GM19324 (cell line): ENCODE measurements at regions not wholly inside any gene's neighbourhood (a gene's known extent, or its start where the extent isn't known, plus 50 kb on each side); places are given as distances from the start of the nearest gene placed in this dataset.

Experiments used
- ATAC-seq: cut with Tn5 transposase; IDR thresholded peaks from one replicate; pipeline ENCODE4 v1.9.1; 2021; ENCODE audit warnings: mild to moderate bottlenecking, moderate library complexity; ENCODE audit not compliant: unreplicated experiment, low FRiP score

DNA sequence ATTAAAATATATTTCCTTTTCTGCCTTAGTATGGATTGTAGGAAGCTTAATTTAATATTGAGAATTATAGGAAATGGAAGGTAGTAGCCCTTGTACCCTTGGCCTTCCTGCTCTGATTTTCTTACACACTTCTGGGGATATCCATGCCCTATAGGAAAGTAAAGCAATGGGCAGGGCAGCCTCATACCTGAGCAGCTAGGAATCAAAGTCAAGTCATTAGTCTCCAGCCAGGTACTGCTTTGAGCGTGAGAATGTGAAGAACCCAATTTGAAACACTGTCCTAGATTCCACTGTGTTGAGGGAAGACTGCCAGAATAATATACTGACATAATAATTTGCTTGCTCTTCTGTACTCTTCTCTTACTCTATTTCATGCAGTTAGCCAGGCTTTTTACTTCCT lies 51.0 kb upstream of the L3MBTL3 start:
- ATAC-seq = no peak

DNA sequence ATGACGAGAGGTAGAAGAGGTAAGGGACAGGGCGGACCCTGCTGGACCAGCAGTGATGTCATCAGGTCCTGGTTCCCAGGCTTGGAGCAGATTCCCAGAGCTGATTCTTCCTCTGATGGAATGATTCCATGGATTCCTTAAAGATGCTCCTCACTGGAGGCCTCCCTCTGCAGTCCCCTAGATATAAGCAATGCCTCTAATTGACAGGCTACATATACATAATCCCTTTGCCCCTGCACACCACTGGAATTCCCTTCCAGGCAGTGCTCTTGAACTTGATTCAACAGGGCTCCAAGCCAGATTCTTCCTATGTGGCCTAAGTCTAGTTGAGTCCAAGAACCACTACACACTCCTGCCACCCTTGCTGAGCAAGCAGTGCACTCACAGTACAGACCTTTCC lies 52.3 kb upstream of the L3MBTL3 start:
- ATAC-seq = no peak

DNA sequence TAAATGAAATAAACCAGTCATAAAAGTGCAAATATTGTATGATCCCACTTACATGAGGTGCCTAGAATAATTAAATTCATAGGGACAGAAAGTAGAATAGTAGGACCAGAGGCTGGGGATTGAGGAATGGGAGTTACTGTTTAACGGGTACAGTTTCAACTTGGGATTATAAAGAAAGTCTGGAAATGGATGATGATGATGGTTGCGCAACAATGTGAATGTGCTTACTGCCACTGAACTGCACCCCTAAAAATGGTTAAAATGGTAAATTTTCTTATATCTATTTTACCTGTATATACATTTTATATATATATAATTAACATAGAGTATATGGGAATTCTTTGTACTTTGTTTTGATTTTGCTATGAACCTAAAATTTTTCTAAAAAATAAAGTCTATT lies 53.3 kb upstream of the L3MBTL3 start:
- ATAC-seq = no peak

DNA sequence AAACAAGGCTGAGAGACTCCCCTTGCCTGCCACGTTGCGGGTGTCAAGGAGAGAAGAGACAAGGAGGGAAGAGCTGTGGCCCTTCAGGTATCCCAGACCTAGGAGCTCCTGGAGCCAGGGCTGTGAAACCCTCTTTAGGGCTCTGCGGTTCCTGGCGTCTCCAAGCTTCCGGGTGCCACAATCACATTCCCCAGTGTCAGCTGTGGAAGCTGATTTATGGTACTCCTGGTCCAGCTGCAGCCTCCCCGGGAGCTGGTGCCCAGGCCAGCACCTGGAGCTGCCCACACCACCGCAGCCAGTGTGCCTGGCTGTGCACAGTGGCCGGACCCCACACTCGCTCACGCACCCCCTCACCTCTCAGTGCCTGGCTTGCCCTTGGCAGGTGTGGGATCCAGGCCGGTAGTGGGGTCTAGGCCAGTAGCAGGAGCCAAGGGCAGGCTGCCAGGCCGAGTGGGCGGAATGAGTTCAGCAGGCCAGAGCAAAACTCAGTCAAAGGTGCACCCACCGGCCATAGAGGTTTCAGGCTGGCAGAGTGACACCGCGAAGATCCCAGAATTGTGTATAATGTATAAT lies 58.9 kb upstream of the L3MBTL3 start:
- no peak for ATAC-seq

DNA sequence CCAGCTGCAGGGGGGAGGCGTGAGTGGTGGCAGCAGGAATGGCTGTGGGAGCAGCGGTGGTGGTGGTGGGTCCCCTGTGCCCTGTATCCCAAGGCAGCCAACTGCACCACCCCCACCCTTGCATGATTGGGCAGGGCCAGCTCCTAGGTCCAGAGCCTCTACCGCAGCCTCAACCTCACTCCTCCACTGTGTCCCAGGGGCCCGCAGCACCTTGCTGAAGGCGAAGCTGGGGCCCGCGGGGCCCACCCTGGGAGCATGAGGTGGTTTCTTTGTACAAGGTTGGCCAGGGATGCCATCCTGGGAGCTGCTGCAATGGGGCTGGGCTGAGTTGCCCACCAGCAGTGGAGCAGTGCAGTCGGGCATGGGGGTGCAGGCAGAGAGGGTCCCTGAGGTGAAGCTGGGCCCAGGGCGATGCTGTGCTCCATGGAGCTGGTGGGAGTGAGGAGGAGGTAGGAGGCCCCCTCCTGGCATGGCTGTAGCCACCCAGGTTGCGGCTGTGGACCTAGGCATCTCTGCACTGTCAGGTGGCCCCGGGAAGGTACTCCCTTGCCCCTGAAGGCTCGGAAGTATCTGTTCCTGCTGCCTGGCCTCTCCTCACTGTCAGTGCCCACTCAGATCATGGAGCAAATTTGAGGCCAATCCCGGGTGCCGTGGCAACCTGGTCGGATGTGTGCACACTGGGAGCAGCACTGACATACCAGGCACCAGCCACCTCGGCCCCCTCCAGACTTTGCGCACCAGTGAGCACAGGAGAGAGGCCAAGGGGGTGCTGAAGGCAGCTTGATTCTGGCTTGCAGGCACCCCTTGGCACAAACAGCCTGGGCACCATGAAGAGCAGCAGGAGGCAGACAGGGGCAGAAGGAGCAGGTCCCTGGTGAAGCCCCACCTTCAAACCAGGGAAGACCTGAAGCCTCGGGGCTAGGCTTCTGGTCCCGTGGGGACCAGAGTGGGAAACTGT lies 60.2 kb upstream of the L3MBTL3 start:
- no peak for ATAC-seq

DNA sequence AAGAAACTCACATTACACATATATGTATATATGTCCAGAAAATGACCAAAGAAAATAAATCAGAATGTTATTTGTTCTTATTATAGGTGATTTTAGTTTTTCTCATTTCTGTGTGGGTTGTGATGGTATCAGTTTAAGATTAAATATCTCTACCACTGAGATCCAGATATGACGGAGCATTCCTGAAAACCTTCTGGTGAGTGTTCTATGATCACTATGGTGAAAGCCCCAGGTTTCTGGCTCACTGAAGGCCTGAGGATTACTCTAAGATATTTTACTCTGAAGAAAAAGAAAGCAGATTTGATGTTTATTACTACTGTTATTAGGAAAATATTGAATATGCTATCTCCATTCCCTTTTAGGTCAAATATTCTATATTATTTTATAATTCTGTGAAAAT lies 62.8 kb upstream of the L3MBTL3 start:
- ATAC-seq = no peak

DNA sequence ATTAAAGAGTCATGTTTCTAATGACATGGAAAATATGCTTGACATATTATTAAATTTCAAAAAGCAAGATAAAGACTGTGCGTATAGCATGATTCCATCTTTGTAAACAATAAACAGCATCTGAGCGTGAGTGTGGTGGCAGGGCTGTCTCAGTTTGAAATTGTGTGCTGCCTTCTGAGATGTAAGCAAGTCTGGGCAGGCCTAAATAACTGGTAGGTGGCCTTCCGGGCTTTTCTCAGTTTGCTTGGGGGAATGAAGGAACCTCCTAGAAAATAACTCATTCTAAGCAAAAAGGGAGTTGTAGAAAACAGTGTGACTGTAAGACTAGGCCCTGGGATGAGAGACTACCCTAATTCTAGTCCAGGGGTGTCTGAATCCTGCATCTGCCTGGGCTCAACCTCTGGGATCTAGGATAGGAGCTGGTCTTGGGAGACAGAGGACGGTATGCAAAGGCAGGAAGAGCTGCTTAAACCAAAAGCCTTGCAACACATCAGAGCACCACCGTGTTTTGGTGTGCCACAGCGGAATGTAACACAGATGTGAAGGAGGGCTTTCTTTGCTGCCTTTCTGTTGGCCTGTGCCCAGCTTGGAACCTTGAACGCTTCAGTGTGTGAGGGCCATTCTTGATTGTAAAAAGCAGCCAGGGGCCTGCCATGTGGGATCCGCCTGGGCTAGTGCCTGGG lies 63.5 kb upstream of the L3MBTL3 start:
- no peak for ATAC-seq

DNA sequence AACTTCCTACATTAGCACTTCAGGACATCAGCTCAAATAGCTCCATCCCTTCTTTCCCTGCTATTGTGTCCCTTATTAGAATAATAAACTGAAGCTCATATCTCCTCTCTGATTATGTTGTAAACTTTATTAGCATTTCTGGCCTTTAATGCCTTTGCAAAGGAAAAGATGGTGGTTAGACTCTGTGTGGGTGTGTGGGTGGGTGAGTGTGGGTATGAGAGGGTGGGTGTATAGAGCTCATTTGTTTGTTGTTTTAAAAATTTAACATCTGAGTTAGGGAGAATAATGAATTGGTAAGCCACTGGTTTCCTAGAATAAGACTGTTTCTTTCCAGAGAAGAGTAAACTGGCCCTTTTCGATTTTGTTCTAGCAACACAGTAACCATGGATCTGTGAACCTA lies 70.6 kb upstream of the L3MBTL3 start:
- no peak for ATAC-seq

DNA sequence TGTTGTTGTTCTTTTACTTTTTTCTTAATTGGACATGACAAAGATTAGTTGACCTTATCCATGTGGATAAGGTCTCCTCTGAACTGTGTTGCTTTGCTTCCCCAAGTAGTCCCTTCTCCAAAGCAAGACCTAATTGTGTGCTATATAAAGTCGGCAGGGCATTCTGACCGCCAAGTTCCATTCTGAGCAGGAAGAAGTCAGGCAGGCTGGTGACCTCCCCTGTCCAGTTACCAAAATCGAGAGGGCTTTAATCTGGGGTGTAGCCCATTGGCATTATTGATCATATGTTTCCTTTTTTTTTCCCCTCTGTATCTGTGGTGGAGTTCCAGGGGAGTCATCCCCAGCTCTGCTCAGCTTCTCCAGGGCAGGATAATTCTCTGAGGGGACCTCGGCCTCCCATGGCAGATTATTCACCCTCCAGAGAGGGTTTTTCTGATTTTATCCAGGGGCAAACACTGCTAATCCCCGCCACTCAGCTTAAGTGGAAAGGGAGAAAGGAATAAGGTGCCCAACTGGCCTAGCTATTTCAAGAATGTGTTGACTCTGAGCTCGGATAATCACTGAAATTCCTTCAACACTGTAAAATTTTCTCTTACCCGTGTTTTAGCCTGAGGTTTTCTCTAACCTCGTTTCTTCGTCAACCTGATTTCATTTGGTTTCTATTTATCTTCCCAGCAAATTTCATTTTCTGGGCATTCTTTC lies 71.8 kb upstream of the L3MBTL3 start:
- ATAC-seq = no peak

DNA sequence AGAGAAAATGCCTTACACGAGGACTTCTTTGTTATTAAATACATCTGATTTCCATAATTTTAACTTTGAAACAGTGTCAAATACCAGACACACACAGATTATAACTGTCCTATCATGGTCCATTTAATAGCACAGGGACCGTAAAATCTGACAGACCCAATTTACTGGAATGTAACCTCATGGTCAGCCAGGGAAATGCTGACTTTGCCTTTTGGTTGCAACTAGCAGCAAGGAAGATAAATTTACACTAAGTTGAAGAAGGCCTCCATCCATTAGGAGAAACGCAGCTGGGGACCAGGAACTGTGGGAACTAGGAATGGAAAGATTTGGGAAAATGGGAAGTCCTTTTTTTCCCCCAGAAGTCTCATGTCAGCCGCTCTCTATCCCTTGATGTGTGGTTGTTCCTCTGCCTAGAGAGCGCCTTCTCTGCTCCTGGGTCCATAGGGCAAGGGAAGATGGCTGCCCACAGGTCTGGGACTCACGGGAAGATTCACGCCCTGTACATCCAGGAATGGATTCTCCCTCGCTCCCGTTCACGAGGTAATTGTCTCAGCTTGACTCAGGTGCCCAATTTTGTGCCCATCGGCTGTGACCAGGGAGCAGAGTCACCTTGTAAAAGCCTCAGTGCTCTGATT lies 74.6 kb upstream of the L3MBTL3 start:
- ATAC-seq = no peak

DNA sequence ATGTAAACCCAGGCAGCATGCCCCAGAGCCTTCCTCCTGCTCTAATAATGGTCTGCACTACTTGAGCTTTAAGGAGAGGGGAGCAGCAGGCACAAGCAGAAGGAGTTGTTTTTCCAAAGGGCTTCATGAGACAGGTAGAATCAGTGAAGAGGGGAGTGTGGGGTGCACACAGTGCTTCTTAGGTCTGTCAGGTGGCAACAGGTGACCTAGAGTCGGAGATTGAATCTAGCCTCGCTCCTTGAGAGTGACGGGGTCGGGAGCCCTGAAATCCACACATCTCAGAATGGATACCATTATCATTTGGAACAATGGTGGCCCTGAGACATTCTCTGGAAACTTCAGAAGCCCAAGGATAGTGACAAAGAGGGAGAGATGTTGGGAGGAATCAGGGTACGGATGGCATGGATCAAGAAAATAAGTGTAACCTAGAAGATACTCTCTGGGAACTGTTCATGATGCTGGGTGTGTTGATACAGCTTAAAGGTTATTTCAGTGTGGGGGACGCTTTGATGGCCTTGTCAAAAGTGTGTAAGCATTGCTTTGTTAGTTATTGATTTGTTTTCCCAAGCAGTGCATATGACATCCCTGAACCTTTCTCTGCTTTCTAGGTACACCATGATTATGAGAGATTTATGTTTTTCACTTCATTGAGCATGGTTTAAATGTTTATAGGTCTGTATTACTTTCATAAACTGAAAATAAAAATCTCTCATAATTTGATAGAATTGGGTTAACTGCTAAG lies 77.8 kb upstream of the L3MBTL3 start:
- no peak for ATAC-seq

DNA sequence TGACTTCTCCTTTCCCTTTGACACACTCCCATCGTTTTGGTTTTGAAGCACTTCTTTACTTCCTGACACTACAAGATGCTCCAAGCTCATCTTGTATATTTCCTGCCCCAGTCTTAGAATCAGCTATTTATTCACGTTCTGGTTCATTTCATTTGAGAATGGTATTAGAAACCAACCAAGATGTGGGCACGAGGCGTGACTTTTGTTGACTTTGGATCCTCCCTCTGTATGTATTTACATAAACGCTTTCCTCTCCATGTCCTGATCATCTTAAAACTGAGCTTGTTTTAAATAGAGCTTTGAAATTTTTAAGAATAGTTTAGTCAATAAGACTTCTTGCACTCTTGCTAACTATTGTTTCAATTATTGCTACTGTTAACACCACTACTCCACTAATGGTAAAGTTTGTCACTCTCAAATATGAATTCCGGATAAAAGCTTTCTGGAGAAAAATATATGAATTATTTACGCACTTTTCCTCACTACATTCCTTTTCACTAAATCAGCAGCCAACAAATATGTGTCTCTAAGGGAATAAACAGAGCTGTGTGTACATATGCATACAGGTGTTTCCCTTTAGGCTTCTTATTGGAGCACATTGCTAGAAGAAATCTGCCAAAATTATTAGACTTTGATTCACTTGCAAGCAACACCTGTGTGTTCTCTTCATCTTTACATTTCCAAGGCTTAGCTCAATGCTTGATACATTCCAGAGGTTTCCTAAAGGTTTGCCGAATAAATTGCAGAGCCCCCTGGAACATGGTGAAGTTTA lies 77.3 kb upstream of the TMEM244 start:
- ATAC-seq = no peak

DNA sequence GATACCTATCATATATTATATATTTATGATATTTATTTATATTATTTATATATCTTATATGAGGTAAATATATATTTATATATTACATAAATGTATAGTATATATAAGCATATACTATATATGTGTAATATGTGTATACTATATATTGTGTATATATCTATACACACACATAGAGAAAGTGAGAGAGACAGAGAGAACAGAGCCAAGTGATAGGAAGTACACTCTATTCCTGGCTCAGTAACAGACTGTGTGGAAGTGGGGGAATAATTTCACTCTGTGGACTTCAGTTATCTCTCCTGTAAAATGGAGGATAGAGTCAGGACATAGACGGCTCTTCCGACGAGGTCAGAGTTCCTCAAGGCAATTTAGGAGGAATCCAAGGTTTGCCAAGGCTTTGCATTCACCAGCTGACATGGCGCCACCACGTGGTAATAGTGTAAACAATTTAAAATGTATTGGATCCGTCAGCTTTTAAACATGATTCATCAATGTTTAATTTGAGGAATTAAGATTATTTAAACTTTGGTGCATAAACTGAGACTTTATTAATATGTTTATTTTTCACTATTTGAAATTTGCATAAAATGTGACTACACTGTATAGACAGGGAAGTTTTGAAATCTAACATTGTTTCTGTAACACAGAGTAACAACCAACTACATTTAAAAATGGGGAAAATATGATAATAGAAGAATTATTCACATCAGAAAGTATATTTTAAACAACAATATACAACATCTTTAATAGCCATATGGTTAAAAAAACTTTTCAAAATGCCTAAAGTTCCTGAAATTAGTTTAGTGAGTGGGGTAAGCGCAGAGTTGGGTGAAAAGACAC lies 75.4 kb upstream of the TMEM244 start:
- peak; percentile 58 for ATAC-seq

DNA sequence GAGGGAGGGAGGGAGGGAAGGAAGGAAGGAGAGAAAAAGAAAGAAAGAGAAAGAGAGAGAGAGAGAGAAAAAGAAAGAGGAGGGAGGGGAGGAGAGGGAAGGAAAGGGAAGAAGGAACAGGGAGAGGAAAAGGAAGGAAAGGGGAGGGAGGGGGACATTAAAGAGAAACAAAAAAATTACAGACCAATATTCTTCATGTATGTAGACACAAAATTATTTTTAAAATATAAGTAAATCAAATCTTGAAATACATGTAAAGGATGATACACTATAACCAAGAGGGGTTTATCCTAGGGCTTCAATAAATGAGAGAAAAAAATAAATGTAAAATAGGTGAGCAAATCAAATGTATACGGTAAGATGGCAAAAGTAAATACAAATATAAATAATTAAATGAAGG lies 71.2 kb upstream of the TMEM244 start:
- ATAC-seq = no peak

DNA sequence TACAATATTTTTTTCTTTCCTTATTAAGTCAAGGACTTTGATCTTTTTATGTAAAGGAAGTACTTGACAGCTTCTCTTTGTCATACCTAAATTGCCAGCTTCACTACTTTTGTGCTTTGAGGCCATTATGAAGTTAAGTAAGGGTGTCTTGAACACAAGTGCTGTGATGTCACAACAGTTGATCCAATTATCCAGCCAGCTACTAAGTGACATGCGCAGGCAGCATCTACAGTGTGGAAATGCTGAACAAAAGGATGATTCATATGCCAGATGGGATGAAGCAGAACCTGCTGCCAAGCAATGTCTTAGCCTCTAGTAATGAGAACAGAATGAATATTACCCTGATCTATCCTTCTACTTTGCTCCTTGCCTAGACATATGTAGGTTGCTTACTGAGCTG lies 68.3 kb upstream of the TMEM244 start:
- no peak for ATAC-seq

DNA sequence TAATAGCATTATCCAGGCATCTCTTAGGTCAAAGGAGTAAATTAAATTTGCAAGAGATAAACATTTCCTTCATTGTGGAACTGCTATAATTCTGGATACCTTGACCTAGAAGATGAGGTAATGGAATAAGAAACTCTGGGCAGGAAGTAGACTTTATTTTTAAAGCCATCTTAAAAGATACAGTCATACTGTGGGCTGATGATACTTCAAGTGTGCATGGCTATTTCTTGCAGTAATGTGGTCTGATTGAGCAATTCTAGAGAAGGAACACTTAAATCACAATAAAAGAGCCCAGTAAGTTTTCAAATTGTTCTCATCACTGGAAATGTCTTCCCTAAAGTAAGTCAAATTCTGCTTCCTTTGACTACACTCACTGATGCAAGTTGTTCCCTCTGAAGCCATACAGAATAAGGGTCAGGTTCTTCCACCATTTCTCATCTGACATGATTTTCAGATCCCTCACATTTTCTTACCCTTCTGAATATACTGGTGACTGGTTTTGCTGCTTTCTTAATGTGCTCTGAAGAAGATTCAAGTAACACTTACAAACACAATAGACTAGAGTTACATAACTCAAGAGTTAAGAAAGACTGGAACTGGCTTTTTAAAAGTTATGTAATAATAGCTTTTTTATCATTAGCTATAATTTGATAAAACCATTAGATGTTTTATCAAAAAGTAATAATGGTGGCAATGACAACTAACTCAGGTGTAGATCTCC lies 62.6 kb upstream of the TMEM244 start:
- ATAC-seq = no peak

DNA sequence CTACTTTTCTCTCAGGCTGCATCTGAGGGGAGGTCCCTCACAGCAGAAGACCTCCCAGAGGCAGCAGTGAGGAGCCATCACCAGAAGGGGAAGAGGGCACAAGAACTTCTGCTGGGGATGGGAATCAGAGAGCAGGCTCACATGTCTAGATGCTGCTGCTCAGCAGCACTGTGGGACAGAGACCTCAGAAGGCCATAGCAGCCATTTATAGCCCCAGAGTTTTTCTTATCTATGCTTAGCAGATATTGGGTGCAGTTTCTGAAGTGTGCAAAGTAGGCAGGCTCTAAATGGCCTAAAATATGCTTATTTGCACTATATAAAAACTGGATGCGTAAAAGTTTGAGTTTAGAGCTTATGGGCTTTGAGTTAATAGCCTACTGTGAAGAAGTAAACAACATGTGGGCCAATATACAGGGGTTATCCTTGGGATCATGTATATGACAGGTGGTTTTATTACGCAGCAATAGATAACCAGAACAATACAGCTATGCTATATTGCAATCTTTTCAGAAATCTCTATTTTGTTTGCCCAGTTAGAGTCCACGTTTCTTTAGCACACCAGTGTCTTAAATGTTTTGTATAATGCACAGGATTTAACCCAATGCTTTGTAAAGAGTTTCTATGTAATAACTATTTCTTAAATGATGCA lies 60.2 kb upstream of the TMEM244 start:
- no peak for ATAC-seq
